ENCODE measurements at regions not wholly inside any gene's neighbourhood (a gene's known extent, or its start where the extent isn't known, plus 50 kb on each side); places are given as distances from the start of the nearest gene placed in this dataset.

DNA sequence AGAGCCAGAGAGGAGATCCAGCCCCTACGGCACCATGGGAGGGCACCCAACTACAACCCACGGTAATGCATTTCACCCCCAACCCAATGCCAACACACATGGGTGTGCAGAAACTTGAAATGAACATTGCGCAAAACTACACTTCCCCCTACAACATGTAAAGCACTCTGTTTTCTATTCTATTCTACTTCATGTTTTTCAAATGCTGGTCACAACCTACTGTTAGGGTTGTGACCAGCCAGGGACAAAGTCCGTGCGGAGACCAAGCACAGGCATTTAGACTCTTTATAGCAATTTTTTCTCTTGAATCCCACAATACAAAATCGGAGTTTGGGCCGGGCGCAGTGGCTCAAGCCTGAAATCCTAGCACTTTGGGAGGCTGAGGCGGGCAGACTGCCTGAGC is 90.6 kb downstream of the MRPL14 start:
- TF ChIP-seq, protein P1, sequence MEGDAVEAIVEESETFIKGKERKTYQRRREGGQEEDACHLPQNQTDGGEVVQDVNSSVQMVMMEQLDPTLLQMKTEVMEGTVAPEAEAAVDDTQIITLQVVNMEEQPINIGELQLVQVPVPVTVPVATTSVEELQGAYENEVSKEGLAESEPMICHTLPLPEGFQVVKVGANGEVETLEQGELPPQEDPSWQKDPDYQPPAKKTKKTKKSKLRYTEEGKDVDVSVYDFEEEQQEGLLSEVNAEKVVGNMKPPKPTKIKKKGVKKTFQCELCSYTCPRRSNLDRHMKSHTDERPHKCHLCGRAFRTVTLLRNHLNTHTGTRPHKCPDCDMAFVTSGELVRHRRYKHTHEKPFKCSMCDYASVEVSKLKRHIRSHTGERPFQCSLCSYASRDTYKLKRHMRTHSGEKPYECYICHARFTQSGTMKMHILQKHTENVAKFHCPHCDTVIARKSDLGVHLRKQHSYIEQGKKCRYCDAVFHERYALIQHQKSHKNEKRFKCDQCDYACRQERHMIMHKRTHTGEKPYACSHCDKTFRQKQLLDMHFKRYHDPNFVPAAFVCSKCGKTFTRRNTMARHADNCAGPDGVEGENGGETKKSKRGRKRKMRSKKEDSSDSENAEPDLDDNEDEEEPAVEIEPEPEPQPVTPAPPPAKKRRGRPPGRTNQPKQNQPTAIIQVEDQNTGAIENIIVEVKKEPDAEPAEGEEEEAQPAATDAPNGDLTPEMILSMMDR (IDR thresholded peaks at IDR 0.05), result no peak
- no peak for TF ChIP-seq POLR2A (IDR thresholded peaks at IDR 0.05)
